HG03571 (cell line): ENCODE measurements at regions not wholly inside any gene's neighbourhood (a gene's known extent, or its start where the extent isn't known, plus 50 kb on each side); places are given as distances from the start of the nearest gene placed in this dataset.

Experiments
- ATAC-seq: cut with Tn5 transposase; IDR thresholded peaks from one replicate; pipeline ENCODE4 v1.9.1; 2021; ENCODE audit not compliant: unreplicated experiment

DNA sequence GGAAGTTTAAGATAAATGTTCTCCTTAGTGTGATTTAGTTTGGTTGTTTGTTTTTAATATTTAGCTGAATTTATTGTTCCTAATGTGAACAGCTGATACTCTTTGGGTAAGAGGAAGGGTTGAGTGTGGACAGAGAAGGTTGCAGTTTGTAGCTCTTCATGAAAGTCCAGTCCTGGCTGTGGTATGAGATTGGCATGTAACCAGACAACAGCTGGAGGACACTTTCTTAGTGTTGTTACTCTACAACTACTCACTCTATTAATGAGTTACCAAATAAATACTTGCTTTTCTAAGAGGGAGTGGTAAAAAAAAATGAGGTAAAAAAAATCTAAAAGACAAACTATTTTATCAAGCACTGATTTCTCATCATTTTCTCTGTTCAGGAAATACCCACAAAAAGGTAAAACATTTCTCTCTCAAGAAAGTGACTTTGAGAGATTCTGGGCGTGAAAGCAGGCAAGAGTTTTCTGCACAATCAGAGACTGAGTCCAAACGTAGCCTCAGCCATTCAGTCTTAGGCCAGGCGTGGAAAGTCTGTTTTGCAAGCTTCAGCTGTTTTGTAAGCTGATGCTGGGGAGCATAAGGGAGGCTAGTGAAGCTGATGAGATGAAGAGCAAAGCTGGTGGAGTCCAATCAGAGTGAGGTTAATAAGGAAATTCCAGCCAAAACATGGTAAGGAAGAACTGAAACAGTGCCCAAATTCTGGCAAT is 138.5 kb upstream of the ARPP21 start:
- no peak for ATAC-seq

DNA sequence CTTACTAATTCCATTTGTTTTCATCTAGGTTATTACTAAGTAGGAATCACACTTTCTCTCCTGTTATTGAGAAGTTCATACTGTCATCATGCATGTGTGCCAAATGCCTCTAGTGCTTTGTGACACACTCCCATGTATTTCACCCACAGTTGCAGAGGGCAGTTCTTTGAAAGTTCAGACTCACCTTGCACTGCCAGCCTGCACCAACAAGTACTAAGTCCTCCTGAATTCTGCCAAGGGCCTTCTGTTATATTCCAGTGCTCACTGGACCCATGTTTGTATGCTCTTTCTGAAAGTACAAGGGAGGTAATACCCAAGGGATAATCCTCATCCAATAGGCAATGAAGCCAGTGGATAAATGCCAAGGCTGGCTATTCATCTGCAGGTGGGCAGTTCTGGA is 136.6 kb upstream of the ARPP21 start:
- ATAC-seq = no peak

DNA sequence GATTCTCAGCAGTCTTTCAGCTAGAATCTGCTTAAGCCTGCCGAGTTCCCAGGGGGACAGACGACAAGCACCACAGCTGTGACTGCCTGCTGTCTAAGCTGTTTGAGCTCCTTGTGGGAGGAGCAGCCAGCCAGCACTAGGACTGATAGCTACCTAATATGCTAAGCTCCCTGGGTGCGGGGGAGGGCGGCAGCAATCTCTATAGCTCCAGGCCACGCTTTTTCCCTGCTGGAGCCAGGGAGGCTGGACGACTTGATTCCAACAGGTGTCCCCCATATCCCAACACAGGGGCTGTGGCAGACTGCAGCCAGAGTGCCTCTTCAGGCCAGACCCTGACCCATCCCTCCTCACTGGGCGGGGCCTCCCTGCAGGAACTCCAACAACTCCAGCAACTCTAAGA is 134.1 kb upstream of the ARPP21 start:
- no peak for ATAC-seq

DNA sequence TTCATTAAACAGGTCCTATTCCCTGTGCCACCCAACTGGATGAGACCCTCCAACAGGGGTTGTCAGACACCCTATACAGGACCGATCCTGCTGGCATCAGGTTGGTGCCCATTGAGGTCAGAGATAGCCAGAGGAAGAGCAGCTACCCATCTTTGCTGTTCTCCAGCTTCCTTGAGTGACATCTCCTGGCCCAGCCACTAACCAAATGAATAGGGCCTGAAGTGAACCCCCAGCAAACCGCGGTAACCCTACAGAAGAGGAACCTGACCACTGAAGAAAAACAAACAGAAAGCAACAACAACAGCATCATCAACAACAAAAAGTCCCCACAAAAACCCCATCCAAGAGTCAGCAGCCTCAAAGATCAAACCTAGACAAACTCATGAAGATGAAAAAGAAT is 133.6 kb upstream of the ARPP21 start:
- ATAC-seq = no peak

DNA sequence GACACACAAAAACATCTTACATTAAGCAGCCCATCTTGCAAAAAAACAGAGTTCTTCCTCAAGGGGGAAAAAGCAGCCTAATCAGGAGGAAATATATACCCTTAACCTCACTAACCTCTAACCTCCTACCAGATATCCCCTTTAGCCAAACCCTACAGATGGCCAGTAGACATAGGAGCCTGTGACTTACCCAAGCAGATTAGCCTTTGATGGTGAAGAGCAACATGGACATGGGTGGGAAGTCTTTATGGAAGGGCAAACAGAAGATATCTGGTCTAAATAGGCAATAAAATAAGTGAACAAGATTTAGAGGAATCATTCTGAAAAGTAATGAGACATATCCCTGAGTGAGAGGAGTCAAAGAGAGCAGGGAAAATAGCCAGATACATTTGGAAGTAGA is 119.4 kb upstream of the ARPP21 start:
- ATAC-seq = no peak

DNA sequence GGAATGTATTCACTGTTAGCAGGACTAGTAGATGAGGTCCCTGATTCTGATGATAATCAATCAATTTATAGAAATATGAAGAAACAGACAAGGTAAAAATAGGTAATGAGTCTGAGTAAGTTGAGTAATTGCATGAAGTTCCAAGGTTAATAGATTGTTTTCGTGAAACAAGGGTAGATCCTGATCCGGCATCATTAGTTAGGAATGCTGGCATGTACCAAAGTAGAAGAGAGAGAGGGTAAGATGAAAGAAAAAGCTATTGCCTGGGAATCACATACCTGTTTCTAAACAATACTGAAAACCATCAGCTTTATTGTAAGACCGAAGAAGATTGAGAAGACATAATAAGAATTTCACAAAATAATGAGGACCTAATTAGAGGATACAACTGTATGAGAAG is 118.1 kb upstream of the ARPP21 start:
- no peak for ATAC-seq

DNA sequence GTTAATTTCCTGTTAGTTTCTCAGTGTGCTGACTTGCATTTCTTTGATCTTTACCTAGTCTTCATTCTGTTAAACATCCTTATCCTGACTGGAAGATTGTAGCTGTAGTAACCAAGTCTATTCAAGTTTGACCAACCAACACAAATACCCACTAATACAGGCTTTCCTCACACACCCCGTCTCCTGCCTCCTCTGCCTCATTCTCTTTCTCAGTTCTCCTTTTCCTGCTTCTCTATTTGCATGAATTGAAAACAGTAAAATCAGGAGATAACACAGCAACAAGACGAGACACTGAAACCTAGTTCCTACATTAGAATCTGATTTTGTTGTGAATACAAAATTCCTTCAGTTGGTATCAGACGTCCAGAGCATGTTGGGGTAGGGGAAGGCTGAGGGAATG is 116.9 kb upstream of the ARPP21 start:
- no peak for ATAC-seq

DNA sequence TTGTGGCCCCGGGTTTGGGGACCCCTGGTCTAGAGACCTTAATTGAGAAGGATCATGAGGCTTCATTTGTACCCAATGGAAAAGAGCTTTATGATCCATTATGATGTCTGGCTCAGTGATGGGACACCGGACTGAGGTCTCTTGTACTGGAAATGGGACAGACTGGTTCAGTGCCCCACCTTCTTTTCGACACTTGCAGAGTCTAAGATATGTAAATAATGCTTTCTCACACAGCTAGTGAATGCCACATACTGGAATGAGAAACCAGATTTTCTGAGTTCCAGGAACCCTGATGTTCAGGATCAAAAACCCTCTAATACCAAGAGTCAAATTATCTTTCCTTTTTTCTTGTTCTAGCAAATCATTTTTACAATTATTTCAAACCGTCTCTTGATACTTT is 116.3 kb upstream of the ARPP21 start:
- ATAC-seq = no peak

DNA sequence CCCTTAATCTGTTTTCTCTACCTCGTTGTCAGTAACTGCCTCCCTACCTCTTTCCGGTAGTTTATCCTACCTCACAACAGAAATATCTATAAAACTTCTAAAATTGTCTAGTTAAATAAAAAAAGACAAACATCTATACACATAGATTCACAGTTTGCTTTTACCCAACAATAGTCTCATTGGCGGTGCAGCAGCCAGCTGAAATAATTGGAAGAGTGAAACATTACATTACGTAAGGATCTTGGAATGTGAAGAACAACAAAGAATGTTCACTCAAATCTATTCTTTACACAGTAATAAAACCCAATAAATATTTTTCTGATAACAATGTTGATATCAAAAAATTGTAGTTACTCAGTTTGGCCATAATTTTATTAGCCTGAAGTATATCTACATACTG is 115.5 kb upstream of the ARPP21 start:
- no peak for ATAC-seq

DNA sequence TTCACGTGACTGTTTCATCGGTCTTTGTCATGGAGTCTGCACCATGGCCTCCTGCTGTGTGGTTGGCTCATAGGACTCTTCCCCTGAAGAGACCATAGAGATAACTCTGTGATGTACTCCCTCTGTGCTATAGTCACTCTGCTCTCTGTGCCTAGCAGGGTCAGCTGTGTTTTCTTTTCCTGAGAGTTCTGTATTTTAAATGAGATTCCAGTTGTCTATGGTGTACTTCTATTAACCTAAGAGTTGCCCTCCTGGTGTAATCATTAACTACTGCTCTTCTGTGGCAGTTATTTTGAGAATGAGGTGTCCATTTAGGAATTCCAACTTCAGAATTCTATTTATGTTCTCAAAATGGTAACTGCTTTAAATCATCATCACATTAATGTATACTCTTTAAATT is 114.5 kb upstream of the ARPP21 start:
- no peak for ATAC-seq

DNA sequence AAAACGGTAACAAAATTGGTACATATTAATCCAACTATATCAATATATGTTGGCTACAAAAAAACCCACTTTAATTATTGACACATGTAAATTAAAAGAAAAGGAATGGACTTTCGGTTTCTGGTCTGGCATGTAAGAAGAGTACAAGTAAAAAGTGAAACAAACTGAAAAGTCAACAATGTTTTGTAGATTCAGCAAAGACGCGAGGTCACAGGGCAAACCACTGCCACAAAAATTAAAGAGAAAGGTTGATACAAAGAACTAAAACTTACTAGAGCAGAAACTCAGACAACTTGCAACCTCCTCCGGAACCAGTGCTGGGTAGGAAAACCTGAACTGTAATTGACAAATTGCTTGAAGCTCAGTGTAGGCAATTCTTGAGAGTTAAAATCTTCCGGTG is 110.6 kb upstream of the ARPP21 start:
- ATAC-seq = no peak

DNA sequence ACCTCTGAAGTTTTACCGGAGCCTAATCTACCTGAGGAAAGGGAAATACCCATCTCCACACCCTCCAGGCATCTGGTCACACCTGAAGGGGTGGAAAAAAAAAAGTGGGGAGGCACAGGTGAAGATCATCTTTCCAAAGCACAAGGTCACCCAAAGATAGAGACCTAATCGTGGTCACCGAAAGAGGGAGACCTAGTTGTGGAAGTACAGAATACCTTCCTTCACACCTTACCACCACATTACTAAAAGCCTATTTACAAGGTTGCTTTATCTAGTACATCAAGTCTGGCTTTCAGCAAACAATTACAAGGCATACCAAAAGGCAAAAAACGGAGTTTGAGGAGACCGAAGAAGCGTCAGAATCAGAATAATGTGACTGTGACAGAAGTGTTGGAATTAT is 110.0 kb upstream of the ARPP21 start:
- ATAC-seq = no peak

DNA sequence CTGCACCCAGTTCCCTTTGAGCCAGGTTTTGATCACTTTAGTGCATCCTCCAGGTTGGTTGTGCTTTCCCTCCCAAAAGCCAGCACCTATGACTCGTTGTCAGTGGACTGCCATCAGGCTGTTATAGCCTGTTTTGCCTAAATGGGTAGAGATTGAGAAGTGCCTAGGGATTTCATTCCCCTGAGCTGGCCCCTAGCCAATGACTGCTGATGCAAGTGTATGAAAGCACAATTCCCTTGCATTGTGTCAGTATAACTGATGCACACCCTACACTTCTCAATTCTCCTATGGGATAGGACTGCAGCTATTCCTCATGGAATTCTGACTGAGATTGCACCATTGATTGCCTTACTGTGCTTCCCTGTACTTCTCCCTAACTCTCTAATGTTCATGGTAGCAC is 102.1 kb upstream of the ARPP21 start:
- no peak for ATAC-seq

DNA sequence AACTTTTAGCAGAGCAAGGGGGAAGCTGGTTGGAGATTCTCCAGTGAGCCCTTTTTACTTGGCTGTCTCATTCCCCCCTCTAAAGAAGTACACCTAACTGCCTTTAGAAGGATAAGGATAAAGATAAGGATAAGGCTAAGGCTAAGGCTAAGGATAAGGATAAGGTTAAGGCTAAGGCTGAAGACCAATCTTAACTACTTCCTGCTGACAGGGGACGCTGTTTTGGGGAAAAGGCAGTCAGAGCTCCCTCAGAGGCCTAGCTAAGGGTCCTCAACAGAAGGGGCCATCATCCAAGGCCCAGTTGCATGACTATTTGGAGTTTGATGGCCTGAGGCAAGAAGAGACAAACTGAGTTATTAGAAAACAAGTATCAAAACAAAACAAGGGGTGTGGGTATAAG is 94.3 kb upstream of the ARPP21 start:
- ATAC-seq = no peak

DNA sequence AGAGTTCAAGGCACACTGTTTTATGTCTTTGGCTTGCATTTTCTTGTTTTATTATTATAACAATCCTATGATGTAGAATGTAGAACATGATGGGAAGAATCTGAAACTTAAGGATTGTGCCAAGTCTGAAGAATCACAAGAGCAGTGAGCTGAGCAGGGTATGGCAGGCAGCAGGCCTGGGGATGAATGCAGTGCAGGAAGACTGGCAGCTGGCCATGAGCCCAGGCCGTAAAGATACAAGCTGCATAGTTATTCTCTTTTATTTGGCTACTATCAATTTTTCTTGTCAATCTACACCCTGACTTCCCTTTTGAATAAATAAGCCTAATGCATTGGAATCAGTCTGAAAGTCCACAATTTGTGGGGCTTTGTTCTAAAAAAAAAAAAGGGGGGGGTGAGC is 89.6 kb upstream of the ARPP21 start:
- ATAC-seq = no peak

DNA sequence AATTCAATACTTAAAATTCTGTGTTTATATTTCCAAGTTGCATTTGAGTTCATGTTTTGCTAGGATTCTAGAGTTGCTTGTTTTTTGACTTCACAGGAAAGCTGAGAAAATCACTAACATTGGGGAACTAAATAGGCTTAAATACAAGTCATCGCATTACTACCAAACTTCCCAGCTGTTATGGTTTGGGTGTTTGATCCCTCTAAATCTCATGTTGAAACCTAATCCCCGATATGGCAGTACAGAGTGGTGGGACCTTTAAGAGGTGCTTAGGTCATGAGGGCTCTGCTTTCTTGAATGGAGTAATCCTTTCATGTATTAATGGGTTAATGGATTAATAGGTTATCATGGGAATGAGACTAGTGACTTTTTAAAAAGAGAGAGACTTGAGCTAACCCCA is 77.2 kb upstream of the ARPP21 start:
- ATAC-seq = no peak

DNA sequence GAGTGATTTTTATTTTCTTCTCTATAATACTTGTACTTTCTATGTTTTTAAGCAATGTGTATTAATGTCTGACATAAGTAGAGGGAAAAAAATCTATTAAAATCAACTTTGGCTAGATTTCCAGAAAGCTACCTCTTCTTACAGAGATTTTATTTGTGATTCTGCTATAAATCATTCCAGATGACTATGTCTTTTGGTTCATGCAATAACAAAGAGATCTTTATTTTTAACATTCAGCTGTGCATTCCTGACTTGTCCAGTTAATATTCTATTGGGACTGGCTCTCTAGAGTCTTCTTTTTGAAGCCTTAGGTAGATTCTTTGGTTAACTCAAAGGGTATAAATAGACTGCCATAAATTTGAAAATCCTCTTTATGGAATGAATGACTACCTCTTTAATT is 74.3 kb upstream of the ARPP21 start:
- ATAC-seq = no peak
